ENCODE measurements at regions not wholly inside any gene's neighbourhood (a gene's known extent, or its start where the extent isn't known, plus 50 kb on each side); places are given as distances from the start of the nearest gene placed in this dataset.

DNA sequence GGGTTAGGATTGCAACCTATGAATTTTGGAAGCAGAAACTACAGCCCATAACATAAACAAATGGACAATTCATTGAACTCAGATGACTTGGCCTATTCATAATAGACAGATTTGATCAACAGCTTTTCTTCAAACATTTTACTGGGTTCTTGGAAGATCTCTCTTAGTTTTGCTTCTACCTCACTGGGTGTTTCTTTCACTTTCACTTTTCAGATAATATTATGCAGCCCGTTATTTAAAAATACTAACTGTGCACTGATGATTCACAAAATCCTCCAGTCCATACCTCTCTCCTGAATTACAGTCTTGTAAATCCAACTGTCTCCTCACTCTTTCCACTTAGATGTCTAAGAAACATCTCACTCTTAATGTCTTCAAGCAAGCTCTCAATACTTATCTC lies 183.5 kb upstream of the IRX1 start:
- TF ChIP-seq, protein P1, sequence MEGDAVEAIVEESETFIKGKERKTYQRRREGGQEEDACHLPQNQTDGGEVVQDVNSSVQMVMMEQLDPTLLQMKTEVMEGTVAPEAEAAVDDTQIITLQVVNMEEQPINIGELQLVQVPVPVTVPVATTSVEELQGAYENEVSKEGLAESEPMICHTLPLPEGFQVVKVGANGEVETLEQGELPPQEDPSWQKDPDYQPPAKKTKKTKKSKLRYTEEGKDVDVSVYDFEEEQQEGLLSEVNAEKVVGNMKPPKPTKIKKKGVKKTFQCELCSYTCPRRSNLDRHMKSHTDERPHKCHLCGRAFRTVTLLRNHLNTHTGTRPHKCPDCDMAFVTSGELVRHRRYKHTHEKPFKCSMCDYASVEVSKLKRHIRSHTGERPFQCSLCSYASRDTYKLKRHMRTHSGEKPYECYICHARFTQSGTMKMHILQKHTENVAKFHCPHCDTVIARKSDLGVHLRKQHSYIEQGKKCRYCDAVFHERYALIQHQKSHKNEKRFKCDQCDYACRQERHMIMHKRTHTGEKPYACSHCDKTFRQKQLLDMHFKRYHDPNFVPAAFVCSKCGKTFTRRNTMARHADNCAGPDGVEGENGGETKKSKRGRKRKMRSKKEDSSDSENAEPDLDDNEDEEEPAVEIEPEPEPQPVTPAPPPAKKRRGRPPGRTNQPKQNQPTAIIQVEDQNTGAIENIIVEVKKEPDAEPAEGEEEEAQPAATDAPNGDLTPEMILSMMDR (IDR thresholded peaks at IDR 0.05; ENCODE audit: low read depth, low read length): no peak
- no peak overlapping the region for H3K4me3 ChIP-seq (replicated peaks in 1 of 2; ENCODE audit: low read depth in 2 of 2, low read length in 2 of 2)
- DNase-seq (ENCODE audit: low read depth in 2 of 2): no peak

DNA sequence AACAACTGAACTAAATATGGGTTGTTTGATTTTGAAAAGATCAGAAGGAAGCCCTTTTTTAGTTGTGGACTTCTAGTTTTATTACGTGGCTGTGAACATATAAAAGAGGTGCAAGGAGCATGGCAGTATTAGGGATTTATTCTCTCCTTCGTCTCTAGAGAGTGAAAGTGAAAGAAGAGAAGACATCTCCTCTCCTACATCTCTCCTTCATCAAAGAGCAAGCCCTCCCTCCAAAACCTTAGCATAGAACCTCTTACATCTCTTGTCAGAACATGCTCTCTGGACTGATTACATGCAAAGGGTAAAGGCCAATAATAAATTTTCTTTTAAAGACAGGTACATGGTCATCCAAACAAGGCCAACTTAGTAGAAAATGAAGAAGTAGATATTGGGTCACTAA lies 184.3 kb upstream of the IRX1 start:
- TF ChIP-seq, protein P1 (IDR thresholded peaks at IDR 0.05; ENCODE audit: low read depth, low read length): no peak
- no peak for DNase-seq (ENCODE audit: low read depth in 2 of 2)
- no peak overlapping the region for H3K4me3 ChIP-seq (replicated peaks in 1 of 2; ENCODE audit: low read depth in 2 of 2, low read length in 2 of 2)

DNA sequence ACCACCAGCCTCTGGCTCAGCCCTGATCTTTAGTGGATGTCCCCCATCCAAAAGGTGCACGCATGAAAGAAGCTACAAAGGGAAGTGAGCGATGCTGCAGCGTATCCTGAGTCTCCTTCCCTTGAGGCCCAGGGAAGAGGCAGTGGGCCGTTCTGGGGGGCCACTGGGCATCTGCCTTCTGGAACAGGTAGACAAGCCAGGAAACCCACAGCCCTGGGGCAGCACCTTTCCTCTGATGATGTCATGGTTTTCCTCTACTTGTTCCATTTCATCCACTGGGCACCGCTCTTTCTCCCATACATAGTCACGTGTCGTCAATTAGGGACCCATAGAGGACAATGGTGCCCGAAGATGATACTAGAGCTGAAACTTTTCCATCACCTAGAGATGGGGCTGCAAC lies 194.0 kb upstream of the IRX1 start:
- no peak overlapping the region for H3K4me3 ChIP-seq (replicated peaks in 1 of 2; ENCODE audit: low read depth in 2 of 2, low read length in 2 of 2)
- DNase-seq (ENCODE audit: low read depth in 2 of 2): no peak
- TF ChIP-seq, protein P1 (IDR thresholded peaks at IDR 0.05; ENCODE audit: low read depth, low read length): no peak

DNA sequence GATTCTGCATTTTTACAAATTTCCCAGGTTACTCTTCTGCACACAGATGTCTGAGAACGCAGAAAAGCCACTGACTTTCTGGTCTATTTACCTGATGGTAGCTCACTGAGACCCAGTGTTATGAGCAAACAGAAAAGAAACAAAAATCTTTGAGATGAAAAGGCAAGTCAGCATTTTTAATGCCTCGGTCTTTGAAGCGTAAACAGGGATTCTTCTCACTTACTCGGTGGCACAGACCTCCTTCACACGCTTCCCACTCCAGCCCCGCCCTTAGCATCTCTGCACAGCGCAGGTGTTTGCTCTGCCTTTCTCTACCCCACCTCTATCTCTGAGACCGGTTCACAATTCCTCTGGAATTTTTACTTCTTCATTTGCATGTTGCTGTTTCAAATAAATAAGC lies 195.0 kb upstream of the IRX1 start:
- H3K4me3 ChIP-seq (replicated peaks in 1 of 2; ENCODE audit: low read depth in 2 of 2, low read length in 2 of 2): no peak overlapping the region
- TF ChIP-seq, protein P1 (IDR thresholded peaks at IDR 0.05; ENCODE audit: low read depth, low read length): no peak
- DNase-seq (ENCODE audit: low read depth in 2 of 2): no peak

DNA sequence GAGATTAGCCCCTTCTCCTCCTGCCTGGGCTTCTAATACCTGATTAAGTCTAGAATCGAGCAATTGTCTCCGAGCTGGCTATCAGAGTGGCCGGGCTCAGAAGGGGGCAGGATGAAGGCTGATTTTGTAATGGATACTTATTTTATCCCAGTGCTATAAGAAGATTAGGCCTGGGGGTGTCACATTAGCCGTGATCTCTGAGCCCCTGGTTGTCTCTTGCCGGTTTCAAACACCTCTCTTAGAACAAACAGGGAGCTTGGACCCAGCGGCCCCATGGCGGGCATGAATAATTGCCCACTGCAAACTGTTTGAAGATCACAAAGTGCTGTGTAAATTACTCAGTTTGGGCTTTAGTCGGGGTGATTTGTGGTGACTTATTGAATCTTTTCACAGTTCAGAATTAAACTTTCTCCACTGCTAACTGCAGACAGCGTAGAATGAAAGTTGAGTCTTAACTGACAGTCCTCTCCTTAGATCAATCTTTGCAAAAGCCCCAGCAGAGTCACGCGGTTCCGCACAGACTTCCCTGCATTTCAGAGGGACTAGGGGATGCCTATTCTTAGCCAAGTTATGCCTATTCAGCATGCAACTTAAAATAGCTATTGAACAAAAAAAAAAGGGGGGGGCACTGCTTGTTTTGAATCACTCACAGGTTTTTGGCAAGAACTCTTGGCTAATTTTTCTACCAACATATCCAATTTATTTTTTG lies 200.6 kb upstream of the IRX1 start:
- DNase-seq (ENCODE audit: low read depth in 2 of 2): no peak
- no peak overlapping the region for H3K4me3 ChIP-seq (replicated peaks in 1 of 2; ENCODE audit: low read depth in 2 of 2, low read length in 2 of 2)
- TF ChIP-seq, protein P1 (IDR thresholded peaks at IDR 0.05; ENCODE audit: low read depth, low read length): no peak

DNA sequence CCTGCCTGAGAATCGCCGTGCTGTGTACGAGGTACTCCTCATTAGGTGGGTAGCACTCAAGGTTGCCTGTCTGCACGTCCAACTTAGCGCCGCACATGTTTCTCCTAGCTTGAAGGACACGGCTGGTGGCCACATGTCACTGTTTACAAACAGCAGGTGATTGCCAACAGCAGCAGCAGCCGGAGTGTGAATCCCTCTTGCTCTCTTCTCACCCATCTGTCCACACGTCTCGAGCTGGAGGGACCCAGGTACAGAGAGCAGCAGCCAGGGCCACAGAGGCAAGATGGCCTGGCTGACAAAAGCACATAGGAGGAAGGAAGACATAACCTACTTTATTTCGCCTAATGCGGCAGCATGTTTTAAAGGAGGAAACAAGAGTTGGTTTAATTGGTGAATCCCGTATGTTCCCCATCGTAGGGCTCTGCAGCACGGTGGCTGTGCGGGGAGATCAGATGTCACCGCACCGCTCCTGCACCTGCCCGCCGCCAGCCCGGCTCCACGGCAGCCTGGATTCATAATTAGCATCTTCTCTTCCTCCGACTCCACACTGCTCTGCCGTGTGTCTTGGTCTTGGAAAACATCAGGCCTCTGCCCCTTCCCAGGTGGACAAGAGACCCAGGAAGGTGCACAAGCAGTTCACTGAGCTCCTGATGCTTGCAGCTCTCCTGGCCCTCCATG lies 201.6 kb upstream of the IRX1 start:
- no peak overlapping the region for H3K4me3 ChIP-seq (replicated peaks in 1 of 2; ENCODE audit: low read depth in 2 of 2, low read length in 2 of 2)
- TF ChIP-seq, protein P1 (IDR thresholded peaks at IDR 0.05; ENCODE audit: low read depth, low read length): no peak
- DNase-seq (ENCODE audit: low read depth in 2 of 2): no peak

Data from cardiac fibroblast (primary cell).